ENCODE measurements at regions not wholly inside any gene's neighbourhood (a gene's known extent, or its start where the extent isn't known, plus 50 kb on each side); places are given as distances from the start of the nearest gene placed in this dataset.

- no peak for TF ChIP-seq POLR2A (IDR thresholded peaks at IDR 0.05)
- TF ChIP-seq CTCF (IDR thresholded peaks at IDR 0.05): no peak
- Histone ChIP-seq H3K27ac (no peak overlapping the region), H3K36me3 (no peaks in the 10 kb centered on the region), H3K27me3 (no peaks in the 10 kb centered on the region), H3K4me1 (no peaks in the 10 kb centered on the region), H3K9me3 (no peaks in the 10 kb centered on the region), H3K4me3 (no peak overlapping the region)
- DNase-seq: no peak
Measured at GRCh38 chr9:106146066-106146840, 451.9 kb downstream of the TMEM38B start.

GRCh38 chr9:106146886-106147285 lies 452.5 kb downstream of the TMEM38B start:
- H3K36me3 ChIP-seq: no peaks in the 10 kb centered on the region
- H3K27me3 ChIP-seq: no peaks in the 10 kb centered on the region
- no peak for DNase-seq
- no peaks in the 10 kb centered on the region for H3K9me3 ChIP-seq
- TF ChIP-seq CTCF (IDR thresholded peaks at IDR 0.05) (no peak), POLR2A (IDR thresholded peaks at IDR 0.05) (no peak)
- H3K27ac ChIP-seq: no peak overlapping the region
- no peak overlapping the region for H3K4me3 ChIP-seq
- H3K4me1 ChIP-seq: no peaks in the 10 kb centered on the region

DNA sequence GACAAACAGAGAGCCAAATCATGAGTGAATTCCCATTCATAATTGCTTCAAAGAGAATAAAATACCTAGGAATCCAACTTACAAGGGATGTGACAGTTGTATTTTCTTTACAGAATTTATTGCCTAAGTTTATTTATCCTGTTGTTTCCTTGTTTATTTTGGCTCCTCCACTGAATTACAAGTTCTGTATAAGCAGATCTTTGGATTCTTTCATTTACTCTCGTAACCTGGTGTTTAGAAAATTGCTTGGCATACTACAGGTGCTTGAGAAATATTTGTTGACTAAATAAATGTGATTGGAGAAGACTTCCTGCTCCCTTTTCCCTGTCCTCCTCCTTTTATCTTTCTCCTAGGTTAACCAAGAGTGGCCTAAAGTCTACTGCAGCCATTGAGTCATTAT lies 455.6 kb downstream of the TMEM38B start:
- H3K4me1 ChIP-seq: no peaks in the 10 kb centered on the region
- DNase-seq: no peak
- no peaks in the 10 kb centered on the region for H3K36me3 ChIP-seq
- TF ChIP-seq CTCF (IDR thresholded peaks at IDR 0.05) (no peak), POLR2A (IDR thresholded peaks at IDR 0.05) (no peak)
- no peak overlapping the region for H3K27ac ChIP-seq
- H3K4me3 ChIP-seq: no peak overlapping the region
- H3K9me3 ChIP-seq: no peaks in the 10 kb centered on the region
- no peaks in the 10 kb centered on the region for H3K27me3 ChIP-seq

- TF ChIP-seq CTCF (IDR thresholded peaks at IDR 0.05): no peak
- no peak for TF ChIP-seq POLR2A (IDR thresholded peaks at IDR 0.05)
- H3K4me1 ChIP-seq: no peaks in the 10 kb centered on the region
- no peaks in the 10 kb centered on the region for H3K36me3 ChIP-seq
- no peak for DNase-seq
- no peak overlapping the region for H3K4me3 ChIP-seq
- no peaks in the 10 kb centered on the region for H3K9me3 ChIP-seq
- H3K27ac ChIP-seq: no peak overlapping the region
- H3K27me3 ChIP-seq: no peaks in the 10 kb centered on the region
Measured at GRCh38 chr9:106156465-106156864, 462.1 kb downstream of the TMEM38B start.

GRCh38 chr9:106172265-106172664 lies 477.9 kb downstream of the TMEM38B start:
- TF ChIP-seq POLR2A (IDR thresholded peaks at IDR 0.05): no peak
- TF ChIP-seq CTCF (IDR thresholded peaks at IDR 0.05): no peak
- Histone ChIP-seq H3K36me3 (no peaks in the 10 kb centered on the region), H3K9me3 (no peaks in the 10 kb centered on the region), H3K27ac (no peak overlapping the region), H3K4me3 (no peak overlapping the region), H3K27me3 (no peaks in the 10 kb centered on the region), H3K4me1 (no peaks in the 10 kb centered on the region)
- no peak for DNase-seq

Measured in Peyer's patch (tissue), 4 donors.